B cell (primary cell): ENCODE measurements at regions not wholly inside any gene's neighbourhood (a gene's known extent, or its start where the extent isn't known, plus 50 kb on each side); places are given as distances from the start of the nearest gene placed in this dataset.

Experiments
- ATAC-seq: fragments of 200-7000 bp; cut with Tn5 transposase; one replicate; pipeline ENCODE4 v1.10.0; 2021; ENCODE audit warnings: low read depth, mild to moderate bottlenecking, moderate number of reproducible peaks, moderate library complexity
- CTCF ChIA-PET: fragments of 350-600 bp; sonication (Branson Sonifier 250); formaldehyde crosslinking; loops from one replicate; lab custom pipeline; 2021; ENCODE audit warnings: antibody characterized with exemption, inconsistent platforms; lab: Charles Lee
- POLR2A ChIA-PET: fragments of 350-600 bp; sonication (Branson Sonifier 250); formaldehyde crosslinking; loops from one replicate; lab custom pipeline; 2021; ENCODE audit warnings: antibody characterized with exemption; lab: Charles Lee
- DNase-seq: peaks from one replicate; pipeline ENCODE4 v3.0.0; 2013
- H2AFZ ChIP-seq: 2 replicates; pipeline ENCODE4 v1.6.1; 2012; ENCODE audit warnings: mild to moderate bottlenecking, low read depth, low read length; ENCODE audit not compliant: insufficient read depth, poor library complexity, severe bottlenecking
- H3K27ac ChIP-seq, 2 donors: 1 replicate in 1 of 2; 2 replicates in 1 of 2; pipeline ENCODE4 v1.5.1; 2012 to 2013; ENCODE audit warnings: low read length in 2 of 2, mild to moderate bottlenecking in 2 of 2, moderate library complexity in 1 of 2
- H3K27me3 ChIP-seq, 4 experiments: fragments of 200-600 bp in 1 of 4; sonication (generic) in 1 of 4; replicated peaks in 1 of 4; 1 replicate in 2 of 4; 2 replicates in 2 of 4; pipeline versions ENCODE4 v1.6.1 to v1.7.0; 2013 to 2016; ENCODE audit warnings: low read length in 3 of 4, mild to moderate bottlenecking in 2 of 4, mixed read lengths in 1 of 4, moderate library complexity in 1 of 4; ENCODE audit not compliant: insufficient read depth in 4 of 4, control insufficient read depth in 3 of 4; ENCODE audit errors: control extremely low read depth in 1 of 4
- H3K36me3 ChIP-seq, 2 experiments: replicated peaks in 1 of 2; 1 replicate in 1 of 2; 2 replicates in 1 of 2; pipeline versions ENCODE4 v1.6.1 to v1.7.1; 2013; ENCODE audit warnings: low read length in 1 of 2; ENCODE audit not compliant: insufficient read depth in 2 of 2, control insufficient read depth in 1 of 2; ENCODE audit errors: control extremely low read depth in 1 of 2, extremely low read depth in 1 of 2
- H3K4me1 ChIP-seq, 2 donors: fragments of 200-600 bp in 1 of 2; sonication (generic) in 1 of 2; 1 replicate in 1 of 2; 2 replicates in 1 of 2; pipeline versions ENCODE4 v1.5.1 to v1.6.1; 2013 to 2017; ENCODE audit warnings: low read length in 2 of 2; ENCODE audit not compliant: control insufficient read depth in 2 of 2, insufficient read depth in 2 of 2
- H3K4me2 ChIP-seq: replicated peaks from 2 replicates; pipeline ENCODE3; 2012; ENCODE audit warnings: mild to moderate bottlenecking, low read depth, low read length; ENCODE audit not compliant: poor library complexity, severe bottlenecking
- H3K4me3 ChIP-seq, 5 experiments: fragments of 200-600 bp in 1 of 5; sonication (generic) in 1 of 5; 1 replicate in 3 of 5; 2 replicates in 2 of 5; pipeline versions ENCODE4 v1.5.1 to v1.7.0; 2011 to 2016; ENCODE audit warnings: low read length in 4 of 5, mild to moderate bottlenecking in 4 of 5, low read depth in 2 of 5, control low read depth in 1 of 5, moderate library complexity in 1 of 5; ENCODE audit not compliant: insufficient read depth in 1 of 5; ENCODE audit errors: control extremely low read depth in 1 of 5, extremely low read depth in 1 of 5
- H3K79me2 ChIP-seq: fragments of 200-600 bp; sonication (generic); one replicate; pipeline ENCODE4 v1.6.0; 2016; ENCODE audit warnings: low read length; ENCODE audit not compliant: control insufficient read depth, insufficient read depth
- H3K9ac ChIP-seq: fragments of 200-600 bp; sonication (generic); 2 replicates; pipeline ENCODE4 v1.6.1; 2017; ENCODE audit warnings: mild to moderate bottlenecking, low read length, moderate library complexity
- H3K9me3 ChIP-seq, 3 donors: one replicate each; pipeline versions ENCODE4 v1.6.1 to v1.7.1; 2013; ENCODE audit warnings: low read length in 2 of 3; ENCODE audit not compliant: control insufficient read depth in 2 of 3, insufficient read depth in 1 of 3; ENCODE audit errors: control extremely low read depth in 1 of 3
- H4K20me1 ChIP-seq: 2 replicates; pipeline ENCODE4 v1.6.0; 2012; ENCODE audit warnings: mild to moderate bottlenecking, low read length; ENCODE audit not compliant: insufficient read depth, control insufficient read depth, poor library complexity, severe bottlenecking
- H3K27ac Mint-ChIP-seq: one replicate; pipeline ENCODE4 v1.8.0; 2021; ENCODE audit warnings: mixed read lengths
- H3K27me3 Mint-ChIP-seq: one replicate; pipeline ENCODE4 v1.8.0; 2021; ENCODE audit warnings: mixed read lengths
- H3K4me1 Mint-ChIP-seq: one replicate; pipeline ENCODE4 v1.8.0; 2021; ENCODE audit warnings: mixed read lengths
- H3K4me3 Mint-ChIP-seq: one replicate; pipeline ENCODE4 v1.8.0; 2021; ENCODE audit warnings: mixed read lengths
- H3K9me3 Mint-ChIP-seq: one replicate; pipeline ENCODE4 v1.8.0; 2022; ENCODE audit warnings: mixed read lengths; ENCODE audit not compliant: insufficient read depth
- EZH2 ChIP-seq: IDR thresholded peaks from 2 replicates; pipeline ENCODE4 v1.6.1; 2012; ENCODE audit warnings: borderline replicate concordance, low read depth, mild to moderate bottlenecking, moderate library complexity, low read length; ENCODE audit not compliant: insufficient read depth, poor library complexity, severe bottlenecking
- WGBS: methylation state at CpG from one replicate; pipeline ENCODE4 v1.1.5; 2013; ENCODE audit warnings: missing lambda C conversion rate; ENCODE audit not compliant: insufficient coverage; 5-methylcytosine and 5-hydroxymethylcytosine counted together
- intact Hi-C: fragments of 100-400 bp; cut with micrococcal nuclease; formaldehyde crosslinking; loops from one replicate; pipeline ENCODE4 v1.10.0; 2022
- TF ChIP-seq, protein P1 (sequence below): fragments of 200-600 bp; IDR thresholded peaks from one replicate; pipeline ENCODE4 v1.8.0; 2022; ENCODE audit warnings: antibody characterized with exemption, mild to moderate bottlenecking

DNA sequence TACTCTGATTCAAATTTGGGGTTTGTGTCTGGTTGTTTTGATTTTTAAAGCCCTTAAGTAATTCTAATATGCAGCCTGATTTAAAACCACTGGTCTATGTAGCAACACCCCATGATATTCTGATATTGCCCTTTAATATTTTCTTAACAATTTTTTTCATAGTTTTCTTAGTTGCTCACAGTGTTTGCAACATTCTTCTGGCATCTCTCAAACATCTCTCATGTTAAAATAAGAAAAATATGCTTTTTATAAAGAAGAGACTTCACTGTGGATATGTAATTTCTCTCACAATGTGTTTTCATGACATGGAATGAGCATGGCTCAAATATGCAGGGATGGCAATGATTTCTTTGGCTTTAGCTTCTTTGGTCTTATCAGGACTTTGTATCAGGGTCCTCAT lies 183.7 kb downstream of the TAF11L14 start:
- H3K27ac ChIP-seq, result no peak overlapping the region
- no peaks in the 10 kb centered on the region for H3K9me3 ChIP-seq
- Mint-ChIP-seq H3K27ac (no peak overlapping the region), H3K9me3 (no peaks in the 10 kb centered on the region), H3K4me1 (no peaks in the 10 kb centered on the region), H3K4me3 (no peak overlapping the region), H3K27me3 (peaks cover 12% of the 10 kb centered on the region)
- TF ChIP-seq EZH2, result no peak
- TF ChIP-seq, protein P1, sequence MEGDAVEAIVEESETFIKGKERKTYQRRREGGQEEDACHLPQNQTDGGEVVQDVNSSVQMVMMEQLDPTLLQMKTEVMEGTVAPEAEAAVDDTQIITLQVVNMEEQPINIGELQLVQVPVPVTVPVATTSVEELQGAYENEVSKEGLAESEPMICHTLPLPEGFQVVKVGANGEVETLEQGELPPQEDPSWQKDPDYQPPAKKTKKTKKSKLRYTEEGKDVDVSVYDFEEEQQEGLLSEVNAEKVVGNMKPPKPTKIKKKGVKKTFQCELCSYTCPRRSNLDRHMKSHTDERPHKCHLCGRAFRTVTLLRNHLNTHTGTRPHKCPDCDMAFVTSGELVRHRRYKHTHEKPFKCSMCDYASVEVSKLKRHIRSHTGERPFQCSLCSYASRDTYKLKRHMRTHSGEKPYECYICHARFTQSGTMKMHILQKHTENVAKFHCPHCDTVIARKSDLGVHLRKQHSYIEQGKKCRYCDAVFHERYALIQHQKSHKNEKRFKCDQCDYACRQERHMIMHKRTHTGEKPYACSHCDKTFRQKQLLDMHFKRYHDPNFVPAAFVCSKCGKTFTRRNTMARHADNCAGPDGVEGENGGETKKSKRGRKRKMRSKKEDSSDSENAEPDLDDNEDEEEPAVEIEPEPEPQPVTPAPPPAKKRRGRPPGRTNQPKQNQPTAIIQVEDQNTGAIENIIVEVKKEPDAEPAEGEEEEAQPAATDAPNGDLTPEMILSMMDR, result no peak
- H3K36me3 ChIP-seq, result no peaks in the 10 kb centered on the region
- DNase-seq, result no peak
- H4K20me1 ChIP-seq, result no peaks in the 10 kb centered on the region
- no peaks in the 10 kb centered on the region for H3K4me1 ChIP-seq
- H2AFZ ChIP-seq, result no peak overlapping the region
- POLR2A ChIA-PET, result no interaction called here
- H3K4me2 ChIP-seq, result no peak overlapping the region
- H3K27me3 ChIP-seq, result no peaks in the 10 kb centered on the region
- ATAC-seq, result no peak
- no peak overlapping the region for H3K9ac ChIP-seq
- no peak overlapping the region for H3K4me3 ChIP-seq
- CTCF ChIA-PET, result no interaction called here
- intact Hi-C loops, result no loop called here
- H3K79me2 ChIP-seq, result no peaks in the 10 kb centered on the region

- Histone ChIP-seq H2AFZ (no peak overlapping the region), H3K4me3 (no peak overlapping the region), H3K4me2 (no peak overlapping the region), H3K79me2 (no peaks in the 10 kb centered on the region), H3K9me3 (no peaks in the 10 kb centered on the region), H3K4me1 (no peaks in the 10 kb centered on the region), H4K20me1 (no peaks in the 10 kb centered on the region), H3K36me3 (no peaks in the 10 kb centered on the region), H3K9ac (no peak overlapping the region), H3K27me3 (no peaks in the 10 kb centered on the region), H3K27ac (no peak overlapping the region)
- H3K9me3 Mint-ChIP-seq, result no peaks in the 10 kb centered on the region
- 100% methylated on average over 1 of the region's 5 CpGs for WGBS
- POLR2A ChIA-PET, result no interaction called here
- CTCF ChIA-PET, result no interaction called here
- H3K4me1 Mint-ChIP-seq, result no peaks in the 10 kb centered on the region
- no peak for DNase-seq
- H3K27me3 Mint-ChIP-seq, result peaks cover 12% of the 10 kb centered on the region
- TF ChIP-seq EZH2, result no peak
- TF ChIP-seq, protein P1, result no peak
- intact Hi-C loops, result no loop called here
- no peak overlapping the region for H3K4me3 Mint-ChIP-seq
- ATAC-seq, result no peak
- no peak overlapping the region for H3K27ac Mint-ChIP-seq
Measured at GRCh38 chr5:17819783-17820182, 185.5 kb downstream of the TAF11L14 start.
